ENCODE measurements at regions not wholly inside any gene's neighbourhood (a gene's known extent, or its start where the extent isn't known, plus 50 kb on each side); places are given as distances from the start of the nearest gene placed in this dataset.

- WGBS: 71% methylated on average over 2 of the region's 2 CpGs
- Histone ChIP-seq H3K27ac (no peak overlapping the region), H3K36me3 (no peaks in the 10 kb centered on the region), H3K4me1 (replicated peaks) (no peaks in the 10 kb centered on the region), H3K9me3 (no peaks in the 10 kb centered on the region), H3K27me3 (replicated peaks; ENCODE audit: insufficient read depth) (no peaks in the 10 kb centered on the region), H3K4me3 (no peak overlapping the region)
- TF ChIP-seq CTCF (IDR thresholded peaks at IDR 0.05) (no peak), POLR2AphosphoS5 (IDR thresholded peaks at IDR 0.05) (no peak), POLR2A (IDR thresholded peaks at IDR 0.05) (no peak)
- intact Hi-C loops (cut with DNase I): no loop called here
- no peak for DNase-seq (ENCODE audit: low spot score)
Observed at GRCh38 chr3:182389071-182389815, 404.1 kb upstream of the ATP11B start.

GRCh38 chr3:182390421-182390820, 402.9 kb upstream of the ATP11B start:
- no peaks in the 10 kb centered on the region for H3K4me1 ChIP-seq (replicated peaks)
- no peak overlapping the region for H3K4me3 ChIP-seq
- 91% methylated on average over 7 of the region's 7 CpGs for WGBS
- H3K9me3 ChIP-seq: no peaks in the 10 kb centered on the region
- H3K27me3 ChIP-seq (replicated peaks; ENCODE audit: insufficient read depth): no peaks in the 10 kb centered on the region
- intact Hi-C loops (cut with DNase I): no loop called here
- no peak overlapping the region for H3K27ac ChIP-seq
- TF ChIP-seq CTCF (IDR thresholded peaks at IDR 0.05): no peak
- TF ChIP-seq POLR2A (IDR thresholded peaks at IDR 0.05): no peak
- TF ChIP-seq POLR2AphosphoS5 (IDR thresholded peaks at IDR 0.05): no peak
- DNase-seq (ENCODE audit: low spot score): no peak
- no peaks in the 10 kb centered on the region for H3K36me3 ChIP-seq

- no peaks in the 10 kb centered on the region for H3K27me3 ChIP-seq (replicated peaks; ENCODE audit: insufficient read depth)
- no peak for TF ChIP-seq POLR2AphosphoS5 (IDR thresholded peaks at IDR 0.05)
- no peak for TF ChIP-seq CTCF (IDR thresholded peaks at IDR 0.05)
- H3K9me3 ChIP-seq: no peaks in the 10 kb centered on the region
- no peak for DNase-seq (ENCODE audit: low spot score)
- 50% methylated on average over 4 of the region's 4 CpGs for WGBS
- H3K4me3 ChIP-seq: no peak overlapping the region
- no peaks in the 10 kb centered on the region for H3K36me3 ChIP-seq
- no peak overlapping the region for H3K27ac ChIP-seq
- H3K4me1 ChIP-seq (replicated peaks): no peaks in the 10 kb centered on the region
- intact Hi-C loops (cut with DNase I): no loop called here
Observed at GRCh38 chr3:182392182-182392937, 400.9 kb upstream of the ATP11B start.

- Histone ChIP-seq H3K27ac (no peak overlapping the region), H3K9me3 (no peaks in the 10 kb centered on the region), H3K4me3 (no peak overlapping the region), H3K36me3 (no peaks in the 10 kb centered on the region), H3K4me1 (replicated peaks) (no peaks in the 10 kb centered on the region), H3K27me3 (replicated peaks; ENCODE audit: insufficient read depth) (no peaks in the 10 kb centered on the region)
- intact Hi-C loops (cut with DNase I): no loop called here
- 24% methylated on average over 1 of the region's 1 CpG for WGBS
- no peak for DNase-seq (ENCODE audit: low spot score)
- no peak for TF ChIP-seq POLR2A (IDR thresholded peaks at IDR 0.05)
Observed at GRCh38 chr3:182393151-182393550, 400.2 kb upstream of the ATP11B start.

- Histone ChIP-seq H3K4me3 (no peak overlapping the region), H3K27me3 (replicated peaks; ENCODE audit: insufficient read depth) (no peaks in the 10 kb centered on the region), H3K36me3 (no peaks in the 10 kb centered on the region), H3K4me1 (replicated peaks) (no peaks in the 10 kb centered on the region), H3K27ac (no peak overlapping the region), H3K9me3 (no peaks in the 10 kb centered on the region)
- no peak for TF ChIP-seq CTCF (IDR thresholded peaks at IDR 0.05)
- TF ChIP-seq POLR2AphosphoS5 (IDR thresholded peaks at IDR 0.05): no peak
- no peak for TF ChIP-seq POLR2A (IDR thresholded peaks at IDR 0.05)
- intact Hi-C loops (cut with DNase I): no loop called here
- no peak for DNase-seq (ENCODE audit: low spot score)
- 17% methylated on average over 5 of the region's 5 CpGs for WGBS
Observed at GRCh38 chr3:182393830-182394367, 399.4 kb upstream of the ATP11B start.

All from prostate gland (tissue), 2 donors.